ENCODE measurements at regions not wholly inside any gene's neighbourhood (a gene's known extent, or its start where the extent isn't known, plus 50 kb on each side); places are given as distances from the start of the nearest gene placed in this dataset.

- TF ChIP-seq POLR2A (IDR thresholded peaks at IDR 0.05; ENCODE audit: low read length) (no peak), GATA1 (IDR thresholded peaks at IDR 0.05; ENCODE audit: low read depth, low read length) (no peak)
Measured at GRCh38 chr5:138686668-138687067, 66.6 kb upstream of the CTNNA1 start.

All from erythroblast (primary cell).